ENCODE measurements at regions not wholly inside any gene's neighbourhood (a gene's known extent, or its start where the extent isn't known, plus 50 kb on each side); places are given as distances from the start of the nearest gene placed in this dataset.

DNA sequence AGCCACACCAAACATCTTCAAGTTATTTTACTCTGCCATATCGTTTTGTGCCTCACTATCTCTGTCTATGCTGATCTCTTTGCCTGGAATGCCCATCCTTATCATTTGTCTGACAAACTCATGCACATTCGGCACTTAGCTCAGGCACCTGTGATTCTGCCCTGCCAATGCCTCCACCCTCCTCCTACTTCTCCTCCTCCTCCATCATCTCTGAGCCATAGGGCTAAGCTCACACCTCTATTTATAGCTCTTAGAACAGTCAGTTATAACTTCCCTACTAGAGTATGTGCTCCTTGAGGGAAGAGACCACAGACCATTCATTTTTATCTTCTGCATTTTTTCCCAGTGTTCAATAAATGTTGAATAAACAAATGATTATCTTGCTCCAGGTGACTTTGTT lies 51.2 kb upstream of the CDK13 start:
- TF ChIP-seq CTCF (IDR thresholded peaks at IDR 0.05) = no peak
- H3K4me1 ChIP-seq (ENCODE audit: control insufficient read depth in 1 of 2, low read depth in 2 of 2) = no peaks in the 10 kb centered on the region
- ATAC-seq (ENCODE audit: insufficient number of reproducible peaks, low FRiP score, low read depth) = no peak
- no peak overlapping the region for H3K27ac ChIP-seq
- no peaks in the 10 kb centered on the region for H3K36me3 ChIP-seq
- no peaks in the 10 kb centered on the region for H3K9me3 ChIP-seq
- H3K4me3 ChIP-seq = no peak overlapping the region
- no peak for DNase-seq (ENCODE audit: low spot score)
- no peaks in the 10 kb centered on the region for H3K27me3 ChIP-seq (replicated peaks; ENCODE audit: insufficient read depth)
